ENCODE measurements at regions not wholly inside any gene's neighbourhood (a gene's known extent, or its start where the extent isn't known, plus 50 kb on each side); places are given as distances from the start of the nearest gene placed in this dataset.

- Histone ChIP-seq H3K9me3 (ENCODE audit: control insufficient read depth, insufficient read depth, low read length) (no peaks in the 10 kb centered on the region; the same call in 1 of the 2 replicates), H4K20me1 (ENCODE audit: control insufficient read depth, insufficient read depth, low read depth, low read length) (no peaks in the 10 kb centered on the region), H3K9me2 (replicated peaks; ENCODE audit: control insufficient read depth, low read length) (no peaks in the 10 kb centered on the region), H3K27ac (ENCODE audit: low read depth, low read length) (no peak overlapping the region), H3F3A (ENCODE audit: control insufficient read depth, insufficient read depth) (no peaks in the 10 kb centered on the region), H3K4me2 (ENCODE audit: low read length) (no peak overlapping the region), H3K36me3 (ENCODE audit: control insufficient read depth, low read length) (no peaks in the 10 kb centered on the region), H3K79me2 (ENCODE audit: control insufficient read depth, low read length) (no peaks in the 10 kb centered on the region), H3K4me3 (ENCODE audit: low read length) (no peak overlapping the region), H3K27me3 (ENCODE audit: control insufficient read depth, low read length) (no peaks in the 10 kb centered on the region), H3K4me1 (ENCODE audit: control insufficient read depth, low read length) (no peaks in the 10 kb centered on the region)
- TF ChIP-seq EZH2phosphoT487 (IDR thresholded peaks at IDR 0.05; ENCODE audit: borderline replicate concordance, low read length) (no peak), CTCF (IDR thresholded peaks at IDR 0.05; ENCODE audit: low read depth, low read length, poor library complexity, severe bottlenecking) (no peak)
Observed at GRCh38 chr6:165002866-165003265, 306.5 kb downstream of the C6orf118 start.

GRCh38 chr6:165002358-165002757, 307.0 kb downstream of the C6orf118 start:
- Histone ChIP-seq H3K4me2 (ENCODE audit: low read length) (no peak overlapping the region), H3K9me2 (replicated peaks; ENCODE audit: control insufficient read depth, low read length) (no peaks in the 10 kb centered on the region), H4K20me1 (ENCODE audit: control insufficient read depth, insufficient read depth, low read depth, low read length) (no peaks in the 10 kb centered on the region), H3K4me1 (ENCODE audit: control insufficient read depth, low read length) (no peaks in the 10 kb centered on the region), H3K79me2 (ENCODE audit: control insufficient read depth, low read length) (no peaks in the 10 kb centered on the region), H3K4me3 (ENCODE audit: low read length) (no peak overlapping the region), H3K27me3 (ENCODE audit: control insufficient read depth, low read length) (no peaks in the 10 kb centered on the region), H3K36me3 (ENCODE audit: control insufficient read depth, low read length) (no peaks in the 10 kb centered on the region), H3F3A (ENCODE audit: control insufficient read depth, insufficient read depth) (no peaks in the 10 kb centered on the region), H3K9me3 (ENCODE audit: control insufficient read depth, insufficient read depth, low read length) (no peaks in the 10 kb centered on the region; the same call in 1 of the 2 replicates), H3K27ac (ENCODE audit: low read depth, low read length) (no peak overlapping the region)
- TF ChIP-seq CTCF (IDR thresholded peaks at IDR 0.05; ENCODE audit: low read depth, low read length, poor library complexity, severe bottlenecking): no peak
- no peak for TF ChIP-seq EZH2phosphoT487 (IDR thresholded peaks at IDR 0.05; ENCODE audit: borderline replicate concordance, low read length)

DNA sequence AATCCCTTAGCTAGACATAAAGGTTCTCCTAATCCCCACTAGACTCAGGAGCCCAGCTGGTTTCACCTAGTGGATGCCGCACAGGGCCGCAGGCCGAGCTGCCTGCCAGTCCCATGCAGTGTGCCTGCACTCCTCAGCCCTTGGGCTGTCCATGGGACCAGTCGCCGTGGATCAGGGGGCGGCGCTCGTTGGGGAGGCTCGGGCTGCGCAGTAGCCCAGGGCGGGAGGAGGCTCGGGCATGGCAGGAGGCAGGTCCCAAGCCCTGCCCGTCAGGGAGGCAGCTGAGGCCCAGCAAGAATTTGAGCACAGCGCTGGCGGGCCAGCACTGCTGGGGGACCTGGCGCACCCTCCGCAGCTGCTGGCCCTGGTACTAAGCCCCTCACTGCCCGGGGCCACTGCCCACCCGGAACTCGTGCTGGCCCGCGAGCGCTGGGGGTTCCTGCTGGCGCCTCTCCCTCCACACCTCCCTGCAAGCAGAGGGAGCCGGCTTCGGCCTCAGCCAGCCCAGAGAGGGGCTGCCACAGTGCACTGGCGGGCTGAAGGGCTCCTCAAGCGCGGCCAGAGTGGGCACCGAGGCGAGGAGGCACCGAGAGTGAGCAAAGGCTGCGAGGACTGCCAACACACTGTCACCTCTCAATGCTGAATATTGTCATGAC, 307.8 kb downstream of the C6orf118 start:
- Histone ChIP-seq H3K36me3 (ENCODE audit: control insufficient read depth, low read length) (no peaks in the 10 kb centered on the region), H3F3A (ENCODE audit: control insufficient read depth, insufficient read depth) (no peaks in the 10 kb centered on the region)

DNA sequence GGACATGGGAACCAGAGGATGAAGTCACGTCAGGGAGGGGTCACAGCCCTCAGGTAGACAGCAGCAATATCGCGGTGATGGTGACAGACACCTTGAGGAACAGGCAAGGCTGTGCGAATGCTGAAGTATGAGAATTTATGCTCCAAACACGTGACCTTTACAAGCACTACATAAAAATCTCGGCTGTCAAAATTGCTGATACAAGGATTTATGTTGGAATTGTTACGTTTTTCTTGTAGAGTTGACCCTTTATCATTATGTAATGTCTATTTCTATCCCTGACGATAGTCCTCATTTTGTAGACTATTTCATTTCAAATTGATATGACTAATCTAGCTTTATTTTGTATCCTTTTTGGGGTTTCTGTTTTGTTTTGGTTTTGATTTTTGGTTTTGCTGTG, 311.1 kb downstream of the C6orf118 start:
- H3K79me2 ChIP-seq (ENCODE audit: control insufficient read depth, low read length): no peaks in the 10 kb centered on the region
- no peaks in the 10 kb centered on the region for H3K9me2 ChIP-seq (replicated peaks; ENCODE audit: control insufficient read depth, low read length)
- no peaks in the 10 kb centered on the region for H4K20me1 ChIP-seq (ENCODE audit: control insufficient read depth, insufficient read depth, low read depth, low read length)
- TF ChIP-seq EZH2phosphoT487 (IDR thresholded peaks at IDR 0.05; ENCODE audit: borderline replicate concordance, low read length): no peak
- no peak for TF ChIP-seq CTCF (IDR thresholded peaks at IDR 0.05; ENCODE audit: low read depth, low read length, poor library complexity, severe bottlenecking)
- H3K36me3 ChIP-seq (ENCODE audit: control insufficient read depth, low read length): no peaks in the 10 kb centered on the region
- no peaks in the 10 kb centered on the region for H3F3A ChIP-seq (ENCODE audit: control insufficient read depth, insufficient read depth)
- H3K9me3 ChIP-seq (ENCODE audit: control insufficient read depth, insufficient read depth, low read length): no peaks in the 10 kb centered on the region; the same call in 1 of the 2 replicates
- H3K27ac ChIP-seq (ENCODE audit: low read depth, low read length): no peak overlapping the region
- H3K27me3 ChIP-seq (ENCODE audit: control insufficient read depth, low read length): no peaks in the 10 kb centered on the region
- no peak overlapping the region for H3K4me3 ChIP-seq (ENCODE audit: low read length)
- no peak overlapping the region for H3K4me2 ChIP-seq (ENCODE audit: low read length)
- H3K4me1 ChIP-seq (ENCODE audit: control insufficient read depth, low read length): no peaks in the 10 kb centered on the region

More for the DNA sequence above, 307.8 kb downstream of the C6orf118 start:
- no peak for TF ChIP-seq EZH2phosphoT487 (IDR thresholded peaks at IDR 0.05; ENCODE audit: borderline replicate concordance, low read length)
- Histone ChIP-seq H3K4me3 (ENCODE audit: low read length) (no peak overlapping the region), H3K4me1 (ENCODE audit: control insufficient read depth, low read length) (no peaks in the 10 kb centered on the region), H3K4me2 (ENCODE audit: low read length) (no peak overlapping the region), H3K9me3 (ENCODE audit: control insufficient read depth, insufficient read depth, low read length) (no peaks in the 10 kb centered on the region; the same call in 1 of the 2 replicates), H3K9me2 (replicated peaks; ENCODE audit: control insufficient read depth, low read length) (no peaks in the 10 kb centered on the region), H4K20me1 (ENCODE audit: control insufficient read depth, insufficient read depth, low read depth, low read length) (no peaks in the 10 kb centered on the region), H3K79me2 (ENCODE audit: control insufficient read depth, low read length) (no peaks in the 10 kb centered on the region), H3K27ac (ENCODE audit: low read depth, low read length) (no peak overlapping the region), H3K27me3 (ENCODE audit: control insufficient read depth, low read length) (no peaks in the 10 kb centered on the region)
